Common myeloid progenitor, CD34-positive (primary cell): ENCODE measurements at regions not wholly inside any gene's neighbourhood (a gene's known extent, or its start where the extent isn't known, plus 50 kb on each side); places are given as distances from the start of the nearest gene placed in this dataset.

Experiments
- CTCF ChIA-PET: fragments of 350-600 bp; sonication (Branson Sonifier 250); formaldehyde crosslinking; loops from one replicate; lab custom pipeline; 2021; ENCODE audit warnings: antibody characterized with exemption; lab: Charles Lee
- POLR2A ChIA-PET: fragments of 350-600 bp; sonication (Branson Sonifier 250); formaldehyde crosslinking; loops from one replicate; lab custom pipeline; 2021; ENCODE audit warnings: antibody characterized with exemption; lab: Charles Lee
- DNase-seq, 3 donors: peaks; one replicate each; pipeline versions ENCODE4 v3.0.0 to v3.0.0-alpha.2; 2013
- H3K27ac ChIP-seq, 2 experiments: 1 replicate in 1 of 2; 2 replicates in 1 of 2; pipeline ENCODE4 v1.7.0; 2013; ENCODE audit warnings: inconsistent platforms in 2 of 2, low read length in 2 of 2, mild to moderate bottlenecking in 2 of 2, low read depth in 1 of 2, moderate library complexity in 1 of 2; ENCODE audit not compliant: severe bottlenecking in 2 of 2, insufficient read depth in 1 of 2, poor library complexity in 1 of 2
- H3K27me3 ChIP-seq, 5 experiments: replicated peaks in 2 of 5; 1 replicate in 3 of 5; 2 replicates in 2 of 5; pipeline versions ENCODE4 v1.6.1 to v1.7.0; 2013; ENCODE audit warnings: low read length in 4 of 5, mild to moderate bottlenecking in 2 of 5, moderate library complexity in 2 of 5, inconsistent platforms in 1 of 5; ENCODE audit not compliant: insufficient read depth in 5 of 5, control insufficient read depth in 4 of 5
- H3K36me3 ChIP-seq, 4 experiments: 1 replicate in 2 of 4; 2 replicates in 2 of 4; pipeline versions ENCODE4 v1.6.1 to v1.7.0; 2013; ENCODE audit warnings: low read length in 3 of 4, control low read depth in 1 of 4, mild to moderate bottlenecking in 1 of 4; ENCODE audit not compliant: control insufficient read depth in 4 of 4, insufficient read depth in 4 of 4
- H3K4me1 ChIP-seq, 4 experiments: 1 replicate in 3 of 4; 2 replicates in 1 of 4; pipeline versions ENCODE4 v1.6.1 to v1.7.1; 2013; ENCODE audit warnings: low read length in 3 of 4, mild to moderate bottlenecking in 3 of 4, control low read depth in 1 of 4, inconsistent platforms in 1 of 4, moderate library complexity in 1 of 4; ENCODE audit not compliant: control insufficient read depth in 4 of 4, insufficient read depth in 4 of 4; ENCODE audit errors: control extremely low read depth in 1 of 4
- H3K4me3 ChIP-seq, 7 experiments: 1 replicate in 4 of 7; 2 replicates in 3 of 7; pipeline versions ENCODE4 v1.5.1 to v1.7.0; 2013; ENCODE audit warnings: mild to moderate bottlenecking in 7 of 7, low read length in 6 of 7, moderate library complexity in 6 of 7, inconsistent platforms in 2 of 7, low read depth in 2 of 7, control low read depth in 1 of 7; ENCODE audit not compliant: insufficient read depth in 4 of 7, control insufficient read depth in 1 of 7; ENCODE audit errors: extremely low read depth in 1 of 7
- H3K9me3 ChIP-seq, 5 experiments: 1 replicate in 4 of 5; 2 replicates in 1 of 5; pipeline versions ENCODE4 v1.6.1 to v1.7.1; 2013; ENCODE audit warnings: low read length in 4 of 5, mild to moderate bottlenecking in 2 of 5, inconsistent platforms in 1 of 5, low read depth in 1 of 5, moderate library complexity in 1 of 5; ENCODE audit not compliant: control insufficient read depth in 4 of 5, insufficient read depth in 2 of 5; ENCODE audit errors: control extremely low read depth in 1 of 5
- WGBS: methylation state at CpG from one replicate; pipeline ENCODE4 v1.1.5; 2013; ENCODE audit not compliant: insufficient coverage; 5-methylcytosine and 5-hydroxymethylcytosine counted together

- Histone ChIP-seq H3K4me3 (no peak overlapping the region), H3K27me3 (peaks cover 0 to 40% (median 7%) of the 10 kb centered on the region in 5 experiments), H3K4me1 (no peaks in the 10 kb centered on the region), H3K36me3 (no peaks in the 10 kb centered on the region), H3K27ac (no peak overlapping the region), H3K9me3 (peaks cover 0 to 3% (median 0%) of the 10 kb centered on the region in 5 experiments)
- 61% methylated on average over 9 of the region's 9 CpGs for WGBS
- POLR2A ChIA-PET: no interaction called here
- CTCF ChIA-PET: no interaction called here
- DNase-seq: no peak
Observed at GRCh38 chr1:11596295-11596694, 57.9 kb downstream of the FBXO2 start.

- WGBS: 13% methylated on average over 4 of the region's 4 CpGs
- Histone ChIP-seq H3K27ac (no peak overlapping the region), H3K9me3 (peaks cover 0 to 3% (median 0%) of the 10 kb centered on the region in 5 experiments), H3K4me1 (no peaks in the 10 kb centered on the region), H3K27me3 (peaks cover 0 to 37% (median 7%) of the 10 kb centered on the region in 5 experiments), H3K4me3 (no peak overlapping the region), H3K36me3 (no peaks in the 10 kb centered on the region)
- ChIA-PET POLR2A (no interaction called here), CTCF (interaction anchor here (1.3 kb wide), 1 partner anchor 17 kb away, joined by 3 read pairs; no protein-coding TSS in a partner anchor)
- DNase-seq: no peak
Observed at GRCh38 chr1:11595285-11595684, 58.9 kb downstream of the FBXO2 start.

GRCh38 chr1:11594625-11595024 is 59.6 kb downstream of the FBXO2 start:
- ChIA-PET CTCF (interaction anchor here (1.3 kb wide), 1 partner anchor 17 kb away, joined by 3 read pairs; no protein-coding TSS in a partner anchor), POLR2A (no interaction called here)
- DNase-seq: no peak
- Histone ChIP-seq H3K4me3 (no peak overlapping the region), H3K27ac (no peak overlapping the region), H3K36me3 (no peaks in the 10 kb centered on the region), H3K4me1 (no peaks in the 10 kb centered on the region), H3K9me3 (peaks cover 0 to 3% (median 0%) of the 10 kb centered on the region in 5 experiments), H3K27me3 (peaks cover 0 to 39% (median 7%) of the 10 kb centered on the region in 5 experiments)
- WGBS: 98% methylated on average over 4 of the region's 4 CpGs

GRCh38 chr1:11594222-11594621 is 60.0 kb downstream of the FBXO2 start:
- H3K27ac ChIP-seq: no peak overlapping the region
- POLR2A ChIA-PET: no interaction called here
- no peaks in the 10 kb centered on the region for H3K36me3 ChIP-seq
- H3K9me3 ChIP-seq: peaks cover 0 to 3% (median 0%) of the 10 kb centered on the region in 5 experiments
- no peak for DNase-seq
- 22% methylated on average over 11 of the region's 12 CpGs for WGBS
- H3K4me3 ChIP-seq: no peak overlapping the region
- no peaks in the 10 kb centered on the region for H3K4me1 ChIP-seq
- H3K27me3 ChIP-seq: peaks cover 0 to 39% (median 7%) of the 10 kb centered on the region in 5 experiments
- CTCF ChIA-PET: interaction anchor here (1.3 kb wide), 1 partner anchor 18 kb away, joined by 3 read pairs; no protein-coding TSS in a partner anchor

- H3K27me3 ChIP-seq: peaks cover 0 to 42% (median 7%) of the 10 kb centered on the region in 5 experiments
- H3K4me1 ChIP-seq: no peaks in the 10 kb centered on the region
- no peak overlapping the region for H3K4me3 ChIP-seq
- peaks cover 0 to 3% (median 0%) of the 10 kb centered on the region in 5 experiments for H3K9me3 ChIP-seq
- no peak for DNase-seq
- ChIA-PET CTCF (interaction anchor here (0.7 kb wide), 1 partner anchor 19 kb away, joined by 3 read pairs; no protein-coding TSS in a partner anchor), POLR2A (no interaction called here)
- 97% methylated on average over 6 of the region's 6 CpGs for WGBS
- H3K36me3 ChIP-seq: no peaks in the 10 kb centered on the region
- no peak overlapping the region for H3K27ac ChIP-seq
Observed at GRCh38 chr1:11592752-11593151, 61.5 kb downstream of the FBXO2 start.

- CTCF ChIA-PET: no interaction called here
- Histone ChIP-seq H3K9me3 (peaks cover 0 to 3% (median 0%) of the 10 kb centered on the region in 5 experiments), H3K4me3 (no peak overlapping the region), H3K27me3 (peaks cover 2 to 55% (median 9%) of the 10 kb centered on the region in 5 experiments), H3K4me1 (no peaks in the 10 kb centered on the region), H3K36me3 (no peaks in the 10 kb centered on the region), H3K27ac (no peak overlapping the region)
- WGBS: 76% methylated on average over 2 of the region's 3 CpGs
- DNase-seq: no peak
- POLR2A ChIA-PET: no interaction called here
Observed at GRCh38 chr1:11590395-11590794, 63.8 kb downstream of the FBXO2 start.
